ENCODE measurements at regions not wholly inside any gene's neighbourhood (a gene's known extent, or its start where the extent isn't known, plus 50 kb on each side); places are given as distances from the start of the nearest gene placed in this dataset.

- H3K27ac Mint-ChIP-seq, result no peak overlapping the region
- no peak for TF ChIP-seq CTCF (IDR thresholded peaks at IDR 0.05; ENCODE audit: unreplicated experiment)
- no peak for DNase-seq (ENCODE audit: low spot score in 2 of 2, unreplicated experiment in 2 of 2)
- H3K27me3 Mint-ChIP-seq (ENCODE audit: low read depth), result peaks cover 65% of the 10 kb centered on the region
- H3K36me3 Mint-ChIP-seq, result no peaks in the 10 kb centered on the region
- peaks cover 17% of the 10 kb centered on the region for H3K9me3 Mint-ChIP-seq
- no peaks in the 10 kb centered on the region for H3K4me1 Mint-ChIP-seq
- no peak overlapping the region for H3K4me3 Mint-ChIP-seq
Observed at GRCh38 chr7:21134631-21135030, 293.3 kb upstream of the SP4 start.

GRCh38 chr7:21135437-21135836 is 292.4 kb upstream of the SP4 start:
- H3K36me3 Mint-ChIP-seq, result no peaks in the 10 kb centered on the region
- no peak overlapping the region for H3K27ac Mint-ChIP-seq
- TF ChIP-seq CTCF (IDR thresholded peaks at IDR 0.05; ENCODE audit: unreplicated experiment), result no peak
- H3K9me3 Mint-ChIP-seq, result peaks cover 17% of the 10 kb centered on the region
- no peaks in the 10 kb centered on the region for H3K4me1 Mint-ChIP-seq
- no peak for DNase-seq (ENCODE audit: low spot score in 2 of 2, unreplicated experiment in 2 of 2)
- no peak overlapping the region for H3K4me3 Mint-ChIP-seq
- H3K27me3 Mint-ChIP-seq (ENCODE audit: low read depth), result peaks cover 67% of the 10 kb centered on the region

- H3K27me3 Mint-ChIP-seq (ENCODE audit: low read depth), result peaks cover 67% of the 10 kb centered on the region
Observed at GRCh38 chr7:21137640-21138039, 290.2 kb upstream of the SP4 start.

GRCh38 chr7:21140622-21141021 is 287.3 kb upstream of the SP4 start:
- TF ChIP-seq CTCF (IDR thresholded peaks at IDR 0.05; ENCODE audit: unreplicated experiment), result no peak
- Mint-ChIP-seq H3K4me3 (no peak overlapping the region), H3K4me1 (no peaks in the 10 kb centered on the region), H3K36me3 (no peaks in the 10 kb centered on the region), H3K27ac (no peak overlapping the region), H3K9me3 (peaks cover 7% of the 10 kb centered on the region), H3K27me3 (ENCODE audit: low read depth) (peaks cover 77% of the 10 kb centered on the region)
- DNase-seq (ENCODE audit: low spot score in 2 of 2, unreplicated experiment in 2 of 2), result no peak

More at GRCh38 chr7:21137640-21138039, 290.2 kb upstream of the SP4 start:
- Mint-ChIP-seq H3K27ac (no peak overlapping the region), H3K9me3 (peaks cover 17% of the 10 kb centered on the region), H3K36me3 (no peaks in the 10 kb centered on the region), H3K4me3 (no peak overlapping the region), H3K4me1 (no peaks in the 10 kb centered on the region)
- no peak for DNase-seq (ENCODE audit: low spot score in 2 of 2, unreplicated experiment in 2 of 2)
- TF ChIP-seq CTCF (IDR thresholded peaks at IDR 0.05; ENCODE audit: unreplicated experiment), result no peak

- Mint-ChIP-seq H3K9me3 (no peaks in the 10 kb centered on the region), H3K36me3 (no peaks in the 10 kb centered on the region), H3K27me3 (ENCODE audit: low read depth) (peaks cover 76% of the 10 kb centered on the region), H3K4me1 (no peaks in the 10 kb centered on the region), H3K27ac (no peak overlapping the region), H3K4me3 (no peak overlapping the region)
- no peak for TF ChIP-seq CTCF (IDR thresholded peaks at IDR 0.05; ENCODE audit: unreplicated experiment)
- no peak for DNase-seq (ENCODE audit: low spot score in 2 of 2, unreplicated experiment in 2 of 2)
Observed at GRCh38 chr7:21141476-21141875, 286.4 kb upstream of the SP4 start.

- Mint-ChIP-seq H3K4me1 (no peaks in the 10 kb centered on the region), H3K36me3 (no peaks in the 10 kb centered on the region), H3K27me3 (ENCODE audit: low read depth) (peaks cover 82% of the 10 kb centered on the region), H3K4me3 (no peak overlapping the region), H3K27ac (no peak overlapping the region), H3K9me3 (no peaks in the 10 kb centered on the region)
- no peak for DNase-seq (ENCODE audit: low spot score in 2 of 2, unreplicated experiment in 2 of 2)
- TF ChIP-seq CTCF (IDR thresholded peaks at IDR 0.05; ENCODE audit: unreplicated experiment), result no peak
Observed at GRCh38 chr7:21142081-21142480, 285.8 kb upstream of the SP4 start.
